Endothelial cell of umbilical vein (primary cell): ENCODE measurements at regions not wholly inside any gene's neighbourhood (a gene's known extent, or its start where the extent isn't known, plus 50 kb on each side); places are given as distances from the start of the nearest gene placed in this dataset.

Experiments used
- BruUV-seq: library from RNA; stranded (reverse); fragments of 400-500 nt; replicated peaks from 2 replicates; lab custom pipeline; 2021; lab: Mats Ljungman, UMichigan
- CTCF ChIA-PET: fragments of 300-600, 350-600 bp; sonication (Branson Sonifier 250); formaldehyde crosslinking; loops from one replicate; lab custom pipeline; 2021; ENCODE audit warnings: antibody characterized with exemption, inconsistent platforms; lab: Charles Lee
- POLR2A ChIA-PET: fragments of 300-600, 350-600 bp; sonication (Branson Sonifier 250); formaldehyde crosslinking; loops from one replicate; lab custom pipeline; 2021; ENCODE audit warnings: antibody characterized with exemption, inconsistent platforms; lab: Charles Lee
- DNase-seq: peaks from one replicate; pipeline ENCODE4 v3.0.0-alpha.2; 2011; ENCODE audit warnings: low read depth, low spot score
- FAIRE-seq: peaks from 2 replicates; lab custom pipeline; 2011; peaks lifted over from hg19 to GRCh38; lab: Jason Lieb, UNC
- H2AFZ ChIP-seq: 2 replicates; pipeline ENCODE4 v1.6.0; 2012; ENCODE audit warnings: low read depth, low read length, control low read depth, inconsistent platforms
- H3K27ac ChIP-seq: 2 replicates; pipeline ENCODE4 v1.5.1; 2011; ENCODE audit warnings: low read depth, mild to moderate bottlenecking, control low read depth, low read length, moderate library complexity; ENCODE audit not compliant: insufficient read depth
- H3K27me3 ChIP-seq, 2 experiments: 2 replicates each; pipeline versions ENCODE4 v1.6.0 to v1.6.1; 2011; ENCODE audit warnings: low read length in 2 of 2, mixed read lengths in 1 of 2; ENCODE audit not compliant: control insufficient read depth in 2 of 2, insufficient read depth in 2 of 2
- H3K36me3 ChIP-seq, 2 experiments: 2 replicates in 1 of 2; 3 replicates in 1 of 2; pipeline ENCODE4 v1.5.1; 2011; ENCODE audit warnings: low read length in 2 of 2, mild to moderate bottlenecking in 1 of 2, moderate library complexity in 1 of 2; ENCODE audit not compliant: control insufficient read depth in 2 of 2, insufficient read depth in 2 of 2; ENCODE audit errors: extremely low read depth in 1 of 2
- H3K4me1 ChIP-seq: 3 replicates; pipeline ENCODE4 v1.5.1; 2011; ENCODE audit warnings: mild to moderate bottlenecking, low read length; ENCODE audit not compliant: control insufficient read depth, insufficient read depth; ENCODE audit errors: extremely low read depth
- H3K4me2 ChIP-seq: 2 replicates; pipeline ENCODE4 v1.6.1; 2011; ENCODE audit warnings: low read length, control low read depth, mixed read lengths; ENCODE audit not compliant: insufficient read depth
- H3K4me3 ChIP-seq, 3 experiments: fragments of 200-600 bp in 1 of 3; sonication (generic), shearing (Covaris generic) in 1 of 3; replicated peaks in 1 of 3; 2 replicates each; pipeline ENCODE4 v1.5.1; 2011 to 2016; ENCODE audit warnings: control low read depth in 3 of 3, low read length in 3 of 3, mild to moderate bottlenecking in 2 of 3, inconsistent platforms in 1 of 3, low read depth in 1 of 3, moderate library complexity in 1 of 3; ENCODE audit not compliant: insufficient read depth in 1 of 3
- H3K79me2 ChIP-seq: 2 replicates; pipeline ENCODE4 v1.6.0; 2012; ENCODE audit warnings: low read length, inconsistent platforms; ENCODE audit not compliant: control insufficient read depth, insufficient read depth
- H3K9ac ChIP-seq: replicated peaks from 2 replicates; pipeline ENCODE3; 2011; ENCODE audit warnings: low read length, control low read depth; ENCODE audit not compliant: insufficient read depth; ENCODE audit errors: extremely low read depth
- H3K9me1 ChIP-seq: replicated peaks from 3 replicates; pipeline ENCODE4 v1.6.0; 2011; ENCODE audit warnings: mild to moderate bottlenecking, low read length; ENCODE audit not compliant: control insufficient read depth, insufficient read depth; ENCODE audit errors: extremely low read depth
- H3K9me3 ChIP-seq: replicated peaks from 2 replicates; pipeline ENCODE4 v1.5.1; 2012; ENCODE audit warnings: low read length, inconsistent platforms; ENCODE audit not compliant: control insufficient read depth, insufficient read depth
- H4K20me1 ChIP-seq: replicated peaks from 2 replicates; pipeline ENCODE3; 2011; ENCODE audit warnings: mild to moderate bottlenecking, low read length; ENCODE audit not compliant: control insufficient read depth, insufficient read depth; ENCODE audit errors: extremely low read depth
- CTCF ChIP-seq, 2 donors: IDR thresholded peaks; 1 replicate in 1 of 2; 2 replicates in 1 of 2; pipeline ENCODE4 v1.5.1; 2011; ENCODE audit warnings: low read length in 2 of 2, mild to moderate bottlenecking in 2 of 2, moderate library complexity in 2 of 2, control low read depth in 1 of 2, inconsistent platforms in 1 of 2, low read depth in 1 of 2; ENCODE audit not compliant: insufficient read depth in 1 of 2; ENCODE audit errors: extremely low read depth in 1 of 2
- EZH2 ChIP-seq: IDR thresholded peaks from 2 replicates; pipeline ENCODE4 v1.6.1; 2012; ENCODE audit warnings: borderline replicate concordance, low read depth, mild to moderate bottlenecking, moderate library complexity, low read length, inconsistent platforms; ENCODE audit not compliant: severe bottlenecking
- FOS ChIP-seq: IDR thresholded peaks from 2 replicates; pipeline ENCODE4 v1.6.1; 2011; ENCODE audit warnings: mild to moderate bottlenecking, low read length, moderate library complexity, borderline replicate concordance; ENCODE audit not compliant: insufficient read depth
- GATA2 ChIP-seq: IDR thresholded peaks from 2 replicates; pipeline ENCODE4 v1.7.0; 2011; ENCODE audit warnings: low read depth, mild to moderate bottlenecking, moderate library complexity, mixed read lengths, low read length; ENCODE audit not compliant: insufficient read length, insufficient read depth
- JUN ChIP-seq: IDR thresholded peaks from 2 replicates; pipeline ENCODE4 v1.6.1; 2011; ENCODE audit warnings: borderline replicate concordance, low read depth; ENCODE audit not compliant: insufficient read length, insufficient read depth
- MYC ChIP-seq: IDR thresholded peaks from one replicate; pipeline ENCODE4 v1.6.1; 2011; ENCODE audit warnings: mild to moderate bottlenecking, low read depth, low read length
- POLR2A ChIP-seq: IDR thresholded peaks from 2 replicates; pipeline ENCODE4 v1.6.1; 2012; ENCODE audit warnings: low read depth, mild to moderate bottlenecking, control low read depth, low read length
- POLR2AphosphoS5 ChIP-seq: IDR thresholded peaks from 2 replicates; pipeline ENCODE4 v1.6.1; 2012; ENCODE audit warnings: low read depth, mild to moderate bottlenecking, control low read depth, low read length, moderate library complexity; ENCODE audit not compliant: insufficient read depth
- dilution Hi-C: fragments of 300-500 bp; cut with MboI; formaldehyde crosslinking; loops from one replicate; pipeline ENCODE4 v1.15.0; 2019; ENCODE audit warnings: low sequenced_read_pairs; ENCODE audit not compliant: extremely low pct_ligation_motif_present
- intact Hi-C: fragments of 100-400 bp; cut with micrococcal nuclease; formaldehyde crosslinking; loops from one replicate; pipeline ENCODE4 v1.10.0; 2022
- TF ChIP-seq, protein P1 (sequence below): IDR thresholded peaks from 2 replicates; pipeline ENCODE4 v1.6.1; 2011; ENCODE audit not compliant: insufficient read depth, insufficient read length

DNA sequence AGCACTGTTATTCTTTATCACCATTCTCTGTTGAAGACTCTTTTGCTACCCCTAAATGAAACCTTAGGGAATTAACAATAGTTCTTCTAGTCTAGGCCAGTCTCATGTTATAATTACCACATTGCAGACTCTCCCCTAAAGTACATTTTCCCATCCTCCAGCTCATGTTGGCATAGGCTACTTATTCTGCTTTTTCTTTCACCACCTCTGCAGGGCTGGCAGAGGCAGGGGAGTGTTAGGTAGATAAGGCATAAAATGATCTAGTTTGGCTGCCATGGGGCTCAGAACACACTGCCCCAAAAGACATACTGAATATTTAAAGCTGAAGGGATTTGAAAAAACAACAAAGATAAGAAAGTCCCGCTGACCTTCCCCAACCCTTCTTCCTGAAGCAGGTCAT, 82.7 kb upstream of the RFC3 start:
- Histone ChIP-seq H2AFZ (no peak overlapping the region), H3K9me1 (no peaks in the 10 kb centered on the region), H3K4me1 (no peaks in the 10 kb centered on the region), H3K9me3 (no peaks in the 10 kb centered on the region), H4K20me1 (no peaks in the 10 kb centered on the region), H3K27me3 (peaks cover 0 to 4% of the 10 kb centered on the region in 2 experiments), H3K4me3 (no peak overlapping the region), H3K36me3 (no peaks in the 10 kb centered on the region), H3K9ac (no peak overlapping the region), H3K79me2 (no peaks in the 10 kb centered on the region), H3K27ac (no peak overlapping the region), H3K4me2 (no peak overlapping the region)
- no TSS peak for BruUV-seq
- CTCF ChIA-PET: interaction anchor here (0.8 to 1.4 kb wide), 2 partner anchors 19 to 541 kb away, joined by 3 read pairs; no protein-coding TSS in a partner anchor
- no peak for DNase-seq
- TF ChIP-seq JUN: no peak
- TF ChIP-seq GATA2: no peak
- TF ChIP-seq EZH2: no peak
- no peak for TF ChIP-seq POLR2AphosphoS5
- no peak for TF ChIP-seq POLR2A
- TF ChIP-seq CTCF (IDR thresholded peaks at IDR 0.05; ENCODE audit: extremely low read depth in 1 of 2, insufficient read depth in 1 of 2, low read depth in 1 of 2, low read length in 2 of 2): no peak
- TF ChIP-seq, protein P1, sequence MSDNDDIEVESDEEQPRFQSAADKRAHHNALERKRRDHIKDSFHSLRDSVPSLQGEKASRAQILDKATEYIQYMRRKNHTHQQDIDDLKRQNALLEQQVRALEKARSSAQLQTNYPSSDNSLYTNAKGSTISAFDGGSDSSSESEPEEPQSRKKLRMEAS: no peak
- no peak for TF ChIP-seq FOS
- TF ChIP-seq MYC: no peak
- intact Hi-C loops (no loop called here), dilution Hi-C loops (no loop called here)
- FAIRE-seq: no peak
- POLR2A ChIA-PET: no interaction called here
